Upper lobe of left lung (tissue), 4 donors: ENCODE measurements at regions not wholly inside any gene's neighbourhood (a gene's known extent, or its start where the extent isn't known, plus 50 kb on each side); places are given as distances from the start of the nearest gene placed in this dataset.

Experiments
- CTCF ChIP-seq, 6 experiments: fragments of 450-650 bp in 4 of 6; fragments of 200-600 bp in 2 of 6; sonication (generic) in 2 of 6; IDR thresholded peaks; one replicate each; pipeline ENCODE4 v1.5.1; 2016 to 2019; ENCODE audit warnings: antibody characterized with exemption in 6 of 6
- POLR2AphosphoS5 ChIP-seq, 2 donors: sonication (generic); formaldehyde crosslinking; IDR thresholded peaks; one replicate each; pipeline ENCODE4 v1.5.1; 2017; ENCODE audit warnings: antibody characterized with exemption in 2 of 2

- no peak for TF ChIP-seq CTCF (IDR thresholded peaks at IDR 0.05)
- TF ChIP-seq POLR2AphosphoS5 (IDR thresholded peaks at IDR 0.05) = no peak
These were observed 85.7 kb upstream of the SERP2 start for GRCh38 chr13:44287958-44288357.
